H1 (cell line): ENCODE measurements at regions not wholly inside any gene's neighbourhood (a gene's known extent, or its start where the extent isn't known, plus 50 kb on each side); places are given as distances from the start of the nearest gene placed in this dataset.

Experiments used
- ATF3 ChIP-seq: IDR thresholded peaks from 2 replicates; pipeline ENCODE4 v1.6.1; 2011; ENCODE audit warnings: low read depth, mild to moderate bottlenecking, low read length; ENCODE audit not compliant: insufficient read depth
- CREB1 ChIP-seq: IDR thresholded peaks from 2 replicates; pipeline ENCODE4 v1.6.1; 2012; ENCODE audit warnings: inconsistent platforms
- CTCF ChIP-seq, 3 experiments: IDR thresholded peaks; 1 replicate in 2 of 3; 2 replicates in 1 of 3; pipeline versions ENCODE4 v1.5.1 to v1.6.1; 2011; ENCODE audit warnings: low read length in 3 of 3, mild to moderate bottlenecking in 3 of 3, inconsistent platforms in 2 of 3, low read depth in 1 of 3, moderate library complexity in 1 of 3; ENCODE audit not compliant: insufficient read depth in 1 of 3; ENCODE audit errors: control extremely low read depth in 1 of 3

GRCh38 chr13:86909318-86909717 is 761.9 kb upstream of the SLITRK5 start:
- TF ChIP-seq CTCF (IDR thresholded peaks at IDR 0.05; ENCODE audit: control extremely low read depth in 1 of 3, insufficient read depth in 1 of 3, low read depth in 1 of 3, low read length in 3 of 3) (no peak), ATF3 (no peak), CREB1 (no peak)
